WTC11 (cell line): ENCODE measurements at regions not wholly inside any gene's neighbourhood (a gene's known extent, or its start where the extent isn't known, plus 50 kb on each side); places are given as distances from the start of the nearest gene placed in this dataset.

ENCODE experiments used
- ATAC-seq: fragments of 200-7000 bp; cut with Tn5 transposase; 2 replicates; pipeline ENCODE4 v1.10.0; 2021; ENCODE audit warnings: mild to moderate bottlenecking, moderate library complexity
- CTCF ChIA-PET: fragments of 300-600 bp; sonication (Branson Sonifier 250); formaldehyde crosslinking; loops from one replicate; lab custom pipeline; 2021; ENCODE audit warnings: antibody characterized with exemption; lab: Charles Lee
- POLR2A ChIA-PET: fragments of 350-600 bp; sonication (Branson Sonifier 250); formaldehyde crosslinking; loops from one replicate; lab custom pipeline; 2021; ENCODE audit warnings: antibody characterized with exemption; lab: Charles Lee
- DNase-seq: peaks from one replicate; pipeline ENCODE4 v3.0.0; 2021; ENCODE audit warnings: low spot score
- H3K27ac Mint-ChIP-seq: 2 replicates; pipeline ENCODE4 v1.8.0; 2021; ENCODE audit warnings: mixed read lengths
- H3K27me3 Mint-ChIP-seq: 2 replicates; pipeline ENCODE4 v1.8.0; 2021; ENCODE audit warnings: low read depth, mild to moderate bottlenecking, moderate library complexity, mixed read lengths
- H3K36me3 Mint-ChIP-seq: 2 replicates; pipeline ENCODE4 v1.8.0; 2021; ENCODE audit warnings: mixed read lengths
- H3K4me1 Mint-ChIP-seq: 2 replicates; pipeline ENCODE4 v1.8.0; 2022; ENCODE audit warnings: mixed read lengths
- H3K4me3 Mint-ChIP-seq: 2 replicates; pipeline ENCODE4 v1.8.0; 2021; ENCODE audit warnings: mild to moderate bottlenecking, moderate library complexity, mixed read lengths
- H3K9me3 Mint-ChIP-seq: 2 replicates; pipeline ENCODE4 v1.8.0; 2021; ENCODE audit warnings: mixed read lengths
- ATF3 ChIP-seq: sonication (generic); formaldehyde crosslinking; conservative IDR thresholded peaks from 2 replicates; pipeline ENCODE4 v1.8.1; 2022; ENCODE audit warnings: mild to moderate bottlenecking, missing genetic modification reagents
- E2F4 ChIP-seq: sonication (generic); formaldehyde crosslinking; IDR thresholded peaks from 2 replicates; pipeline ENCODE4 v1.8.1; 2022; ENCODE audit warnings: low read depth, mild to moderate bottlenecking, moderate library complexity, missing genetic modification reagents, borderline replicate concordance
- EMX1 ChIP-seq: fragments of 250-450 bp; sonication (Bioruptor Pico); IDR thresholded peaks from 2 replicates; pipeline ENCODE4 v1.8.0; 2021; ENCODE audit warnings: mild to moderate bottlenecking
- ESRRA ChIP-seq: sonication (generic); formaldehyde crosslinking; IDR thresholded peaks from 2 replicates; pipeline ENCODE4 v1.8.1; 2022; ENCODE audit warnings: mild to moderate bottlenecking, missing genetic modification reagents, borderline replicate concordance
- FOXK1 ChIP-seq: sonication (generic); formaldehyde crosslinking; IDR thresholded peaks from 2 replicates; pipeline ENCODE4 v1.8.0; 2022; ENCODE audit warnings: mild to moderate bottlenecking, moderate library complexity, missing genetic modification reagents
- GABPB1 ChIP-seq: sonication (generic); formaldehyde crosslinking; IDR thresholded peaks from 2 replicates; pipeline ENCODE4 v1.8.1; 2023; ENCODE audit warnings: mild to moderate bottlenecking, missing genetic modification reagents
- GRHL2 ChIP-seq: fragments of 250-450 bp; sonication (Bioruptor Pico); IDR thresholded peaks from 2 replicates; pipeline ENCODE4 v1.8.0; 2022; ENCODE audit warnings: mild to moderate bottlenecking, moderate library complexity; ENCODE audit not compliant: insufficient replicate concordance, severe bottlenecking
- HMGXB4 ChIP-seq: sonication (generic); formaldehyde crosslinking; IDR thresholded peaks from 2 replicates; pipeline ENCODE4 v1.8.1; 2023; ENCODE audit warnings: mild to moderate bottlenecking, moderate library complexity, missing genetic modification reagents
- NR2C2 ChIP-seq: sonication (generic); formaldehyde crosslinking; IDR thresholded peaks from 2 replicates; pipeline ENCODE4 v1.8.0; 2022; ENCODE audit warnings: mild to moderate bottlenecking, missing genetic modification reagents
- NR3C1 ChIP-seq: sonication (generic); formaldehyde crosslinking; conservative IDR thresholded peaks from 2 replicates; pipeline ENCODE4 v1.8.1; 2023; ENCODE audit warnings: low read depth, mild to moderate bottlenecking, missing genetic modification reagents
- PREB ChIP-seq: sonication (generic); formaldehyde crosslinking; IDR thresholded peaks from 2 replicates; pipeline ENCODE4 v1.8.1; 2022; ENCODE audit warnings: mild to moderate bottlenecking, missing genetic modification reagents, moderate library complexity, borderline replicate concordance
- SMAD4 ChIP-seq: sonication (generic); formaldehyde crosslinking; IDR thresholded peaks from 2 replicates; pipeline ENCODE4 v1.8.0; 2022; ENCODE audit warnings: mild to moderate bottlenecking, missing genetic modification reagents
- TEAD1 ChIP-seq: sonication (generic); formaldehyde crosslinking; IDR thresholded peaks from 2 replicates; pipeline ENCODE4 v1.8.0; 2022; ENCODE audit warnings: mild to moderate bottlenecking, missing genetic modification reagents
- USF2 ChIP-seq: sonication (generic); formaldehyde crosslinking; IDR thresholded peaks from 2 replicates; pipeline ENCODE4 v1.8.1; 2023; ENCODE audit warnings: mild to moderate bottlenecking, missing genetic modification reagents, moderate library complexity
- ZBTB43 ChIP-seq: sonication (generic); formaldehyde crosslinking; IDR thresholded peaks from 2 replicates; pipeline ENCODE4 v1.8.1; 2023; ENCODE audit warnings: mild to moderate bottlenecking, missing genetic modification reagents
- ZNF138 ChIP-seq: sonication (generic); formaldehyde crosslinking; conservative IDR thresholded peaks from 2 replicates; pipeline ENCODE4 v1.8.1; 2022; ENCODE audit warnings: mild to moderate bottlenecking, moderate library complexity, missing genetic modification reagents
- ZNF423 ChIP-seq: fragments of 250-450 bp; sonication (Bioruptor Pico); IDR thresholded peaks from 2 replicates; pipeline ENCODE4 v2.1.2; 2022; ENCODE audit warnings: mild to moderate bottlenecking, moderate library complexity
- ZNF671 ChIP-seq: fragments of 250-450 bp; sonication (Bioruptor Pico); IDR thresholded peaks from 2 replicates; pipeline ENCODE4 v1.8.0; 2021; ENCODE audit warnings: mild to moderate bottlenecking
- TF ChIP-seq, protein P1 (sequence below): fragments of 250-450 bp; sonication (Bioruptor Pico); IDR thresholded peaks from 2 replicates; pipeline ENCODE4 v1.9.0; 2021; ENCODE audit warnings: mild to moderate bottlenecking
- TF ChIP-seq, protein P2 (sequence below): sonication (generic); formaldehyde crosslinking; IDR thresholded peaks from 2 replicates; pipeline ENCODE4 v1.8.1; 2023; ENCODE audit warnings: mild to moderate bottlenecking, missing genetic modification reagents, moderate library complexity

DNA sequence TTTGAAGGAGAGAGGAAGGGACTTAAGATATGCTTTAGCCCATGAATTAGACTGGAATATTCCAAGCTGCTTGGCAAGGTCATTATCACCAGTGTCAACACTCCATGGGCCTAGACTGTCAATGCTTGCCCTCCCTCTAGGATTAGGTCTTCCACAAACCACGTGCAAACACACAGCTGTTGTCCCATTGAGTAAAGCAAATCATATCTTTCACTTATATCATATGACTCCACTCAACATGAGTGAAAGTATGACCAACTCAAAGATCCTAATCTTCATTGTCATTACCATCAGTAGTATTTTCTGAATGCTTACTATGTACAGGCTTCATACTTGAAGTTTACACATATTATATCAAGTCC lies 57.0 kb upstream of the GRAMD2B start:
- Mint-ChIP-seq H3K27ac (no peak overlapping the region), H3K4me1 (peaks cover 39% of the 10 kb centered on the region), H3K9me3 (peaks cover 7% of the 10 kb centered on the region), H3K4me3 (no peak overlapping the region), H3K36me3 (no peaks in the 10 kb centered on the region), H3K27me3 (no peaks in the 10 kb centered on the region; the same call in 1 of the 2 replicates)
- CTCF ChIA-PET, result interaction anchor here (1.2 to 1.4 kb wide), 2 partner anchors 134 to 173 kb away, joined by 5 to 6 read pairs; no protein-coding TSS in a partner anchor
- POLR2A ChIA-PET, result no interaction called here
- DNase-seq, result no peak
- no peak for TF ChIP-seq EMX1 (CRISPR knock-in tag)
- no peak for TF ChIP-seq TEAD1 (CRISPR knock-in tag)
- TF ChIP-seq ESRRA (CRISPR knock-in tag), result no peak
- TF ChIP-seq GRHL2 (CRISPR knock-in tag), result no peak
- no peak for TF ChIP-seq ZNF423 (CRISPR knock-in tag)
- no peak for TF ChIP-seq SMAD4 (CRISPR knock-in tag)
- TF ChIP-seq NR2C2 (CRISPR knock-in tag), result no peak
- no peak for TF ChIP-seq NR3C1 (CRISPR knock-in tag)
- TF ChIP-seq PREB (CRISPR knock-in tag), result no peak
- no peak for TF ChIP-seq E2F4 (CRISPR knock-in tag)
- no peak for TF ChIP-seq ZNF138 (CRISPR knock-in tag)
- TF ChIP-seq ZNF671 (CRISPR knock-in tag), result no peak
- no peak for TF ChIP-seq GABPB1
- no peak for ATAC-seq

DNA sequence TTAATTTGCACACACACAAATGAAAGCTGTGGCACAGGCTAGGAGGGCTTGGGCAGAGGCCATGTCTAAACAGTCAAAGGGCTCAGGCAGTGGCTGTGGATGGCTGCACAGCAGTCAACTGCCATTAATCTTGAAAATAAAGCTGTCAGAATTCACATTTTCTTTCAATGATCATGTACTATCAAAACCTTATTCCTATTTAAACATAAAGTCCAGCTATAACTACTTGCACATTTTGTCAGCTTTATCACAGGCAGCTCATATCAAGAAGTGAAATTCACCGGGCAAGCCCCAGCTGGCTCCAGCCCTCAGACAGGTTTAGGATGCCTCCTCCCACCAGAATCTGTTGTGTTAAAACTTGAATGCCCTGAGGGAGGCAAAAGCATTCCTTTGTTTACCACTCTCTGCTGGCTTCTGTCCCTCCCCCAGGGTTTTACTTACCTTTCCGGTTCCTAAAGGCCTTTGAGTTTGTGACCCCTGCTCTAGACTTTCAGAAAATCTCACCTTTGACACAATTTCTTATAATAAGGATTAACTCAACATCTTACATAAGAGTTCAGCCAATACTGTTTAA lies 54.9 kb upstream of the GRAMD2B start:
- DNase-seq, result peak; percentile 44
- POLR2A ChIA-PET, result no interaction called here
- CTCF ChIA-PET, result interaction anchor here (1.3 to 3.4 kb wide), 5 partner anchors 10 to 132 kb away, joined by 3 to 16 read pairs (median 6); no protein-coding TSS in a partner anchor
- TF ChIP-seq FOXK1 (CRISPR knock-in tag) (peak; percentile 69; the same call in 1 of the 2 replicates), USF2 (no peak), ATF3 (CRISPR knock-in tag) (no peak), ZBTB43 (CRISPR knock-in tag) (no peak), HMGXB4 (CRISPR knock-in tag) (no peak)
- TF ChIP-seq, protein P1, sequence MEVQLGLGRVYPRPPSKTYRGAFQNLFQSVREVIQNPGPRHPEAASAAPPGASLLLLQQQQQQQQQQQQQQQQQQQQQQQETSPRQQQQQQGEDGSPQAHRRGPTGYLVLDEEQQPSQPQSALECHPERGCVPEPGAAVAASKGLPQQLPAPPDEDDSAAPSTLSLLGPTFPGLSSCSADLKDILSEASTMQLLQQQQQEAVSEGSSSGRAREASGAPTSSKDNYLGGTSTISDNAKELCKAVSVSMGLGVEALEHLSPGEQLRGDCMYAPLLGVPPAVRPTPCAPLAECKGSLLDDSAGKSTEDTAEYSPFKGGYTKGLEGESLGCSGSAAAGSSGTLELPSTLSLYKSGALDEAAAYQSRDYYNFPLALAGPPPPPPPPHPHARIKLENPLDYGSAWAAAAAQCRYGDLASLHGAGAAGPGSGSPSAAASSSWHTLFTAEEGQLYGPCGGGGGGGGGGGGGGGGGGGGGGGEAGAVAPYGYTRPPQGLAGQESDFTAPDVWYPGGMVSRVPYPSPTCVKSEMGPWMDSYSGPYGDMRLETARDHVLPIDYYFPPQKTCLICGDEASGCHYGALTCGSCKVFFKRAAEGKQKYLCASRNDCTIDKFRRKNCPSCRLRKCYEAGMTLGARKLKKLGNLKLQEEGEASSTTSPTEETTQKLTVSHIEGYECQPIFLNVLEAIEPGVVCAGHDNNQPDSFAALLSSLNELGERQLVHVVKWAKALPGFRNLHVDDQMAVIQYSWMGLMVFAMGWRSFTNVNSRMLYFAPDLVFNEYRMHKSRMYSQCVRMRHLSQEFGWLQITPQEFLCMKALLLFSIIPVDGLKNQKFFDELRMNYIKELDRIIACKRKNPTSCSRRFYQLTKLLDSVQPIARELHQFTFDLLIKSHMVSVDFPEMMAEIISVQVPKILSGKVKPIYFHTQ, result no peak
- TF ChIP-seq, protein P2, sequence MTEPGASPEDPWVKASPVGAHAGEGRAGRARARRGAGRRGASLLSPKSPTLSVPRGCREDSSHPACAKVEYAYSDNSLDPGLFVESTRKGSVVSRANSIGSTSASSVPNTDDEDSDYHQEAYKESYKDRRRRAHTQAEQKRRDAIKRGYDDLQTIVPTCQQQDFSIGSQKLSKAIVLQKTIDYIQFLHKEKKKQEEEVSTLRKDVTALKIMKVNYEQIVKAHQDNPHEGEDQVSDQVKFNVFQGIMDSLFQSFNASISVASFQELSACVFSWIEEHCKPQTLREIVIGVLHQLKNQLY (CRISPR knock-in tag), result no peak
- Mint-ChIP-seq H3K27ac (peak overlapping the region; percentile 51), H3K4me3 (no peak overlapping the region), H3K27me3 (no peaks in the 10 kb centered on the region; the same call in 1 of the 2 replicates), H3K4me1 (peaks cover 53% of the 10 kb centered on the region), H3K9me3 (peaks cover 5% of the 10 kb centered on the region), H3K36me3 (no peaks in the 10 kb centered on the region)
- ATAC-seq, result peak; percentile 92
